MM.1S (cell line): ENCODE measurements at regions not wholly inside any gene's neighbourhood (a gene's known extent, or its start where the extent isn't known, plus 50 kb on each side); places are given as distances from the start of the nearest gene placed in this dataset.

Experiments
- CTCF ChIP-seq: fragments of 300-600 bp; sonication (generic); IDR thresholded peaks from 2 replicates; pipeline ENCODE4 v1.5.1; 2016; ENCODE audit warnings: antibody characterized with exemption, low read length, mixed read lengths
- EZH2phosphoT487 ChIP-seq: fragments of 300-600 bp; sonication (generic); IDR thresholded peaks from 2 replicates; pipeline ENCODE4 v1.6.1; 2018; ENCODE audit warnings: antibody characterized with exemption, low read length

GRCh38 chr5:96292582-96293247, 140.3 kb downstream of the PCSK1 start:
- TF ChIP-seq CTCF (no peak), EZH2phosphoT487 (no peak)
